NCI-H2227 (cell line): ENCODE measurements at regions not wholly inside any gene's neighbourhood (a gene's known extent, or its start where the extent isn't known, plus 50 kb on each side); places are given as distances from the start of the nearest gene placed in this dataset.

Source experiments
- DNase-seq: peaks from one replicate; lab custom pipeline; 2025; ENCODE audit not compliant: unreplicated experiment; lab: John Stamatoyannopoulos, UW

GRCh38 chr6:145031962-145032361 lies 703.4 kb downstream of the EPM2A start:
- DNase-seq: no peak

DNA sequence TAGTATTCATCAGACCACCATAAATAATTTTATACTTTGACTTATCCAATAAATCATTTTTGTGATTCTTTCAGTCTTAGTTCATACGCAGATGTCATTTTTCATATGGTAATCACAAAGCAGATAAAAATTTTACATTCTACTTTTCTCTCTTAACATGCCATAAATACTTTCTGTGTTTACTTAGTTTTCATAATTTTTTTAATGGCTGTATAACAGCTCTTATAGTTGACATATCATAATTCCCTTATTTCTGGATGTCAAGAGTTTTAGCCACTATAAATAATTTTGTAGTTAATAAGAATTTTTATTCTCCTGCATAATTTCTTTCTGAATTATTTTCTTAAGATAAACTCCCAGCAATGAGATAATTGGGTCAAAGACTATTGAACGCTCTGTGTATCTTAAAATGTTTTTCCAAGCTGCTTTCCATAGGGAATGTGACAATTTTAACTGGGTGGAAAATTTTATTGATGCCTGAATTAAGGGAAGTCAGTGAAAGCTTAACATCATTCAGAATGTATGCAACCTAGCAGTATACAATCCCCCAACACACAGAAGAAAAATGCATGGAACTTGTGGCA lies 702.7 kb downstream of the EPM2A start:
- no peak for DNase-seq

DNA sequence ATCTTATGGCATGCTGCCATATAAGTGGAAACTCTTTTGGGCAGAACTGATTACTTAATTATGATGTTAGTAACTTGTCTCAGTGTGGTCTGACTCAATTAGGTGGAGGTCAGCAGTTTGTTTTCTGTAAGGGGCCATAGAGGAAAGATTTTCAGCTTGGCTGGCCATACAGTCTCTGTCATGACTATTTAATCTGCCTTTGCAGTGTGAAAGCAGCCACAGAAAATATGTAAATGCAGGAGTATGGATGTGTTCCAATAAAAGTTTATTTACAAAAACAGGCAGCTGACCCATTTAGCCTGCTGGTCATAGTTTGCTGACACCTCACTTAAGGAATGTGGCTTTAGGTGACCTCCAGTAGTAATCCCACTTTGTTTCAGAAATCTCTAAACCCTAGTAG lies 700.7 kb downstream of the EPM2A start:
- no peak for DNase-seq

DNA sequence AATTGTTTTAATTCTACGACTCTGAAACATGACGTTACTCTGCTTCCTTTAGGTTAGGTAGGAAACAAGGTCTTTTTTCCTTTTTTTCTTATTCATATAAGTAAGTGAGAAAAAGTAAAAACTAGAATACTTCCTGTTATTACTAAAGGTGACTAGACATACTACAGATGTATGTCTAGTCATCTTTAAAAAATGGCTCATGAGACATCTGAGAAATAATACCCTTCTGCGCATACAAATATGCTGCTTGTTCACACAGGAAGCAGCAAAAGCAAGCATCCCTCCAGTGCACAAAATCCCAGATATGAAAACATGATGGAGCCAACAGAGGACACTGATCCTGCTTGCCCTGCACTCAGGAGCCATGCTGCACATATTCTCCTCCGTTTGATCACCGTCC lies 699.1 kb downstream of the EPM2A start:
- DNase-seq: no peak

DNA sequence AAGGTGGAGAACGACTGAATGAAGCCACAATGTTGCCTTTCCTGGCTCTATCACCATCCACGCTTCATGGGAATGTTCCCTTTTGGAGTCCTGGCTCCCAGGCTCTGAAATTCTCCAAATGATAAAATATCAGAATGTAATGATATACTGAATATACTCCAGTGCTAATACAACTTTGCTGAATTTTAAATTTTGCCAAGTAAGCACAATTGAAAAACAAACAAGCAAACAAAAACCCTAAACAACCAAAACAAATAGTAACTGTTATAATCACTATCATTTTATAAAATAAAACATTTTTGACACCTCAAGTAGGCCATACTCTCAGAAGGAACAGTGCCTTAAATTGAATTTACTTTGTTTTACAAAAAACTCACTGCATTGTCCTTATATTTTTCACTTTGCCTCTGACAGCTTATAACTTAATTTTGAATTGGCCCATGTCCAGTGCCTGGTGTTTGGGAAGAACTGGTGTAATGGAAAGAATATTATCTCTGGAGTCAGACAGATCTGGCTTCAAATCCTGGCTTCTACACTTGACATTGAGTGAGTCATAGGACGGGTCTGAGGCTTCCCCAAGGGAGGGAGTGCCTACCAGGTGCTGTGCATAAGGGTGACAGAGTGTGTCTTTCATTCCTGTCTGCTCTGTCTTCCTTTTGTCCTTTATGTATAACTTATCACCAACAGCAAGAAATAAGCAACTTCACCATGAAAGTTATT lies 698.3 kb downstream of the EPM2A start:
- DNase-seq: no peak

DNA sequence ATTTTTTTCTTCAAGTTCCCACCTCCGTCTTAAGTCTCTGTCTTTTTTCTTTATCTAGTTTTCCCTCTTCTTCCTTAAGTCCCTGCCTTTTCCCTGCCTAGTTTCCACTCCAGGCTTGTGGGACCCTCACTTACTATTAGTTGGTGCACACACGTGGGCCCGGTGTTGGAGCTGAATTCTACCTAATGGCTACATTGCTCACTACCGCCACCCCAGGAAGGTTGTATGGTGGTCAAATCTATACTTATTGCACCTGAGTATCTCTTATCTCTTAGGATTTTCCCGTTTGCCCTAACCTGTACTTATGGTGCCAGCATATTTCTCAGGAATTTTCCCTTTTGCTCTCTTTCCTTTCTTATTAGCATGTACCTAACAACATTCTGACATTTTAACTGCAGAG lies 692.8 kb downstream of the EPM2A start:
- no peak for DNase-seq

DNA sequence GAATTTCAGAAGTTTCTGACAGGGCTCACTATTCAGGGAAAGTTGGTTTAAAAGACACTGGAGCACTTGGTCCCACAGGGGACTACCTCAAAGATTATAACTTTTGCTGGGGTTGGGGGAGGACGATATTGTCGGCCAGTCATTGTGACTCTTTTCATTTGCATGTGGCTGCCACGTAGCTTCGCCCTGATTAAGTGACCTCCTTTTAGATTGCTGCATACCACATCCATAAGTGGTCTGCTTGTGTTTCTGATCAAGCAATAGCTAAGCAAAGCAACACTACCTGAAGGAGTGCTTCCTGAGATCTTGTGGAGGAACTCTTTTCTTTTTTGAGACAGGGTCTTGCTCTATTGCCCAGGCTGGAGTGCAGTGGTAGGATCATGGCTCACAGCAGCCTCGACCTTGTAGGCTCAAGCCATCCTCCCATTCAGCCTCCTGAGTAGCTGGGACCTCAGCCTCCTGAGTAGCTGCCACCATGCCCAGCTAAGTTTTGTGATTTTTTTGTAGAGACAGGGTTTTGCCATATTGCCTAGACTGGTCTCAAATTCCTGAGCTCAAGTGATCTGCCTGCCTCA lies 691.3 kb downstream of the EPM2A start:
- no peak for DNase-seq

DNA sequence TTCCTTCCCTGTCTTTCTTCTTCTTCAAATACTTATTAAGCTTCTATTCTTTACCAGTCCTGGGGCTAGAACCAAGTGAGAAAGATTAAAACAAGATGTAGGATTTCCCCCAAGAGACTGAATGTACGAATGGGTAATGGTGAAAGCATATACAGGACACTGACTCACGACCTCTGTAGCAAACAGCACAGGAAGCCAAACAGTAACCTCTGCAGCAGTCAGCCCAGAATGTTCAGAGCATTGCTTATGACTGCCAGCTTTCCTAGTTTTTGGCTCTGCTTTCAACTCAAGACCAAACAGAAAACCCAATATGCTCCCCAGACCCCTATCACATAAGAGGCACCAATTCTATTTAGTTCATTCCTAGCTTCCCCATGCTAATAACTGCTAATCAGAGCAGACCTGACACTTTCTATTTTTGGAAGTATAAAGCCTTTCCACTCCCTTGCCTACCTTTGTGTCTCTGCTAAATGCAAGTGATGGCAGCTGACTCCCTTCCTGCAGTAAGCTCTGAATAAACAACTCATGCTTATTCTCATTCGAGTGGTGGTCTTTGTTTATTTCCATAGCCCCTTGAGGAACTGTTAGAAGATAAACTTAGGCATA lies 690.6 kb downstream of the EPM2A start:
- no peak for DNase-seq

- DNase-seq: peak; percentile 74
These were observed 689.7 kb downstream of the EPM2A start for GRCh38 chr6:145045582-145045981.

- DNase-seq: no peak
These were observed 687.4 kb downstream of the EPM2A start for GRCh38 chr6:145047891-145048290.

- DNase-seq: no peak
These were observed 683.7 kb downstream of the EPM2A start for GRCh38 chr6:145051661-145052060.

- DNase-seq: no peak
These were observed 679.8 kb downstream of the EPM2A start for GRCh38 chr6:145055567-145055966.

DNA sequence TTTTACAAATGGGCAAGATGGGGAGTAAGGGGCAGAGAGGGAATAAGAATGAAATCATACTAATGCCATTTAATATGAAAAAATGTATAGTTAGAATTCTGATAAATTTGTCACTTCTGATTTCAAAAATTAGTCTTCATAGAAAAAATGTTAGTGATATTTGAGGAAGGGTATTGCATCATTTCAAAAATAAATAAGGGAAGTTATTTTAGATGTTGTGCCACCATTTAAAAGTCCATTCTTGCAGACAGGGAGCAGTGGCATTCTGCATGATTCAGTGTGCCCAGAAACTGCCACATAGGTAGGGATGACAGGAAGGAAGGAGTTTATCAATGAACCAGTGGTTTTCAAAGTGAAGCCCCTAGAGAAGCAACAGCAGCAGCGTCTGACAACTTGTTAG lies 674.6 kb downstream of the EPM2A start:
- DNase-seq: no peak

GRCh38 chr6:145063091-145063490 lies 672.2 kb downstream of the EPM2A start:
- no peak for DNase-seq

DNA sequence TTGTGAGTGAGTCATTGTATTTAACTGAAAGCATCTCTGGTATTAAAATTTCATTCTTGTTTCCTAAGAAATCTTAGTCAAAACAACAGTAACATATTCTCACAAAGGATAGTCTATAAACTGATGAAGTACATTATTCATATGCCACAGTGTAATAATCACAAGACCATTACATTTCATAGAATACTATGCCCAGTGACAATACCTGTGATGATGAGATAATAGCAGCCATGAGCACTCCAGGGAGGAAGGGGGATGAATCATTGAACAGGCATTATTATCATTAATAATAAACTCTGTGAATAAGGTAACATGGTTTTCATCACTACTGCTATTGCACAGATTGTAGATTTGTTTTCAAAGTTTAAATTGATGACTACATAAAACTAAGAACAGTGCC lies 667.9 kb downstream of the EPM2A start:
- DNase-seq: no peak

DNA sequence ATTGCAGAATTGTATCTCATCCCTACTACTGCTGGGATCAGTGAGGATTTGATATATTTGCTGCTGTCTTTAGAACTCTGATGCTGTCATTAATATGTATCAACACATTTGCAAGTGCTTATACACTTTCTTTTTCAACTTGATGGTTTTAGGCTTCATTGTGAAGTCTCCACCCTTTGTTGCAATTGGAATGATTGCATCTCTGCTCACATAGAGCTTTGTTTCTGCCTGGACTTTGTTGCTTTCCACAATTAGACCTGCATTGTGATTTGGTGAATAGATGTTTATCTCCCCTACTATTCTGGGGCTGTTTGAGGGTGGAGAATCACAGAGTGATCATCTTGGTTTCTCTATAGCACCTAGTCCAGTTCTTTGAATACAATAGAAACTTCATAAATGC lies 666.7 kb downstream of the EPM2A start:
- DNase-seq: no peak

- DNase-seq: no peak
These were observed 665.4 kb downstream of the EPM2A start for GRCh38 chr6:145069966-145070365.

DNA sequence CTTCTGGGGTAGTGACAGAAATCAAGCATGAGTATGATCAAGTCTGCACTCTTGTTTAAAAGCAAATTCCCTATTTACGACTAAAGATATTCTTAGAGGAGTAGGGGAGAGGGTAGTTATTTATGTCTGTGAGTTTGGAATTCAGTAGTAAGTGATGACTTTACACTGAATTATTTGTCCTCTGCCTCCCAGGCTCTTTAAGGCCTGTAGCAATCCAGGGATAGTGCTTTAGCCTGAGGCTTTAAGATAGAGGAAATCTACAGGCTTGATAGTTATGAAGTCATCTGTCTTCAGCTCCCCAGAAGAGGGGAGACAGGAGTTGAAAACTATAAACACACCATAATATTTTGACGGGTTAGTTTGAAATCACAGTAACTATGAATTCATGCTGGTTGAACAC lies 664.5 kb downstream of the EPM2A start:
- no peak for DNase-seq

DNA sequence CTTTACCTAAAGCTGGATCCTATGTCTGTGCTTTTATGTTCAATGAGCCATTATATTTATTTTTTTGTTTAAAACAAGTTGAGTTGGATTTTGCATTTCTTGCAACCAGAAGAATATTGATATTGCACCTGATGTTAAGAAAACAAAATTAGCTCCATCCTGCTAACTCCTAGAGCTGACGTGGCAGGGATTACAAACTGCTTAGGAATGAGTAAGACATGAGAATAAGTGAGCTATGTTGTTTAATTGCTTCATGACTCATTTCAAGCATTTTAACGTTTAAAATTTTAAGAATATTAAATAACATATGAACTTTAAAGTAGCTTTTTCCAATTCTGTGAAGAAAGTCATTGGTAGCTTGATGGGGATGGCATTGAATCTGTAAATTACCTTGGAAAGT lies 663.5 kb downstream of the EPM2A start:
- no peak for DNase-seq

DNA sequence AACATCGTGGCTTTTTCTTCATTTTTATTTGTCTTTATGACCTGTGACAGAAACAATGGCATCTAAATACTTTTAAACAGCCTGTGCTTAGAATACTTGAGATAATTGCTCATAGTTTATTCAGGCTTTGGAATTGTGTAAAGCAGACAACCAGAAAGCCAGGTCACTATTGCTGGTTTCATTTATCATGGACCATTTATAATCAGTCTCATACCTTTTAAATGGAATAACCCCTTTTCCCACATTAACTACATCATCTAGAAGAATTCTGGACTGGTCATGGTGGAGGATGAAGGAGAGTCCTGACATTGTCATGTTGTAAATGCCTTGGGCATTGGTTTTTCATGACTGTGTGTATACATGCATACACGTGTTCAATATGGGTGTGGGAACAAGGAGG lies 661.5 kb downstream of the EPM2A start:
- no peak for DNase-seq

DNA sequence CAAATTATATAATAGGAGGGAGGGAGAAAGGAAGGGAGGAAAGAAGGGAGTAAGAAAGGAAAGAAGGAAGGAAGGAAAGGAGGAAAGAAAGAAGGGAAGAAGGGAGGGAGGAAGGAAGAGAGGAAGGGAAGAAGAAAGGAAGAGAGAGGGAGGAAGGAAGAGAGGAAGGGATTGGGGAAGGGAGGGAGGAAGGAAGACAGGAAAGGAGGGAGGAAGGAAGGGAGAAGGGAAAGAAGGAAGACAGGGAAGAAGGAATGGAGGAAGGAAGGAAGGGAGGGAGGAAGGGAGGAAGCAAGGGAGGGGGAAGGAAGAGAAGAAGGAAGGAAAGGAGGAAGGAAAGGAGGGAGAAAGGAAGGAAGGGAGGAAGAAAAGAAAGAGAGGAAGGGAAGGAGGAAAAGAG lies 660.5 kb downstream of the EPM2A start:
- DNase-seq: no peak

DNA sequence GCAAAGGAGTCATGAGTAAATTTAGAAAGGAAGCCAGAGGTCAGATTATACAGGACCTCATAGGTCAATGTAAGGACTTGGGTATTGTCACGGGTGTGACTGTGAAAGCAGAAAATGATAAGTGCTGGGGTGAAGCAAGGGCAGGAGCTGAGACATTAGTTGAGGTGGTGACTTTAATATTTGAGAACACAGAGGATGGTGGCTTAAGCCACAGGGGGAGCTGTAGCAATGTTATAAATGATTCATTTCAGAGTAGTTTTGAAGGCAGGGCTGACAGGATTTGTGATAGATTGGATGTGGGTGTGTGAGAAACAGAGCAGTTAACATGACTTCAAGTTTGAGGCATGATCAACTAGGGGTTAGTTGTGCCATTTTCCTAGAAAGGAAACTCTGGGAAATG lies 659.9 kb downstream of the EPM2A start:
- DNase-seq: no peak
